SK-N-SH (cell line): ENCODE measurements at regions not wholly inside any gene's neighbourhood (a gene's known extent, or its start where the extent isn't known, plus 50 kb on each side); places are given as distances from the start of the nearest gene placed in this dataset.

ENCODE experiments used
- CHD2 ChIP-seq: fragments of 150-350 bp; IDR thresholded peaks from 2 replicates; pipeline ENCODE4 v1.6.1; 2018; ENCODE audit warnings: low read length; ENCODE audit not compliant: partially characterized antibody
- EP300 ChIP-seq, 2 experiments: IDR thresholded peaks; 2 replicates each; pipeline versions ENCODE4 v1.4.0 to v1.6.1; 2012; ENCODE audit warnings: borderline replicate concordance in 1 of 2, low read depth in 1 of 2, low read length in 1 of 2
- GABPA ChIP-seq: IDR thresholded peaks from 2 replicates; pipeline ENCODE4 v1.4.0; 2012; ENCODE audit warnings: low read depth, mild to moderate bottlenecking
- NFIC ChIP-seq: IDR thresholded peaks from 2 replicates; pipeline ENCODE4 v1.4.0; 2012; ENCODE audit warnings: borderline replicate concordance
- POLR2AphosphoS5 ChIP-seq: IDR thresholded peaks from 2 replicates; pipeline ENCODE4 v1.6.1; 2012; ENCODE audit warnings: low read depth, low read length
- RCOR1 ChIP-seq: fragments of 150-350 bp; IDR thresholded peaks from 2 replicates; pipeline ENCODE4 v1.6.1; 2017; ENCODE audit warnings: antibody characterized with exemption, low read length
- TAF1 ChIP-seq: IDR thresholded peaks from 2 replicates; pipeline ENCODE4 v1.6.1; 2012; ENCODE audit warnings: low read depth, mild to moderate bottlenecking, low read length, moderate library complexity, borderline replicate concordance
- YY1 ChIP-seq: IDR thresholded peaks from 2 replicates; pipeline ENCODE4 v1.4.0; 2012; ENCODE audit warnings: low read depth, mild to moderate bottlenecking
- TF ChIP-seq, protein P1 (sequence below): fragments of 200-600 bp; sonication (generic); IDR thresholded peaks from 2 replicates; pipeline ENCODE4 v1.6.1; 2017; ENCODE audit warnings: antibody characterized with exemption, mild to moderate bottlenecking, moderate library complexity
- TF ChIP-seq, protein P2 (sequence below): fragments of 150-350 bp; IDR thresholded peaks from 2 replicates; pipeline ENCODE4 v1.6.1; 2017; ENCODE audit warnings: antibody characterized with exemption, low read length, low read depth, borderline replicate concordance

DNA sequence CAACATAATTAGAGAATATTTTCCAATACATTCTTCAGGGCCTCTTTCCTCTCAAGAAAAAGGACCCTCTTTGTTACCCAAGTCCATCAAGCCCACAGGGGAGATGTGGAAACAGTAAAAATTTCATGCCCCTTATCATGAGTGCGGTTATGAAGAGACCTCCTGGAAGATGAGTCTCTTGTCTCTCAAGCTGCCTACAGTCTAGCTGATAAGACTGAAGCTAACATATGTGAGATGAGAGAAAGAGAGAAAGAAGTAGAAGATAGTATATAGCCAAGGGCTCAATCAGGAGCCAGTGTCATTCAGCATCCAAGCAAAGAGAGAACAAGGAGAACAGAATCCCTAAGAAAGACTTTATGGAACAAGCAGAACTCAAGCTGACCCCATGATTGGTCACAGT lies 75.9 kb upstream of the CABCOCO1 start:
- TF ChIP-seq TAF1 (no peak), POLR2AphosphoS5 (no peak), EP300 (IDR thresholded peaks at IDR 0.05; ENCODE audit: borderline replicate concordance in 1 of 2, low read depth in 1 of 2, low read length in 1 of 2) (no peak), CHD2 (no peak), NFIC (no peak), GABPA (no peak), YY1 (no peak), RCOR1 (no peak)
- TF ChIP-seq, protein P1, sequence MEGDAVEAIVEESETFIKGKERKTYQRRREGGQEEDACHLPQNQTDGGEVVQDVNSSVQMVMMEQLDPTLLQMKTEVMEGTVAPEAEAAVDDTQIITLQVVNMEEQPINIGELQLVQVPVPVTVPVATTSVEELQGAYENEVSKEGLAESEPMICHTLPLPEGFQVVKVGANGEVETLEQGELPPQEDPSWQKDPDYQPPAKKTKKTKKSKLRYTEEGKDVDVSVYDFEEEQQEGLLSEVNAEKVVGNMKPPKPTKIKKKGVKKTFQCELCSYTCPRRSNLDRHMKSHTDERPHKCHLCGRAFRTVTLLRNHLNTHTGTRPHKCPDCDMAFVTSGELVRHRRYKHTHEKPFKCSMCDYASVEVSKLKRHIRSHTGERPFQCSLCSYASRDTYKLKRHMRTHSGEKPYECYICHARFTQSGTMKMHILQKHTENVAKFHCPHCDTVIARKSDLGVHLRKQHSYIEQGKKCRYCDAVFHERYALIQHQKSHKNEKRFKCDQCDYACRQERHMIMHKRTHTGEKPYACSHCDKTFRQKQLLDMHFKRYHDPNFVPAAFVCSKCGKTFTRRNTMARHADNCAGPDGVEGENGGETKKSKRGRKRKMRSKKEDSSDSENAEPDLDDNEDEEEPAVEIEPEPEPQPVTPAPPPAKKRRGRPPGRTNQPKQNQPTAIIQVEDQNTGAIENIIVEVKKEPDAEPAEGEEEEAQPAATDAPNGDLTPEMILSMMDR = no peak
- TF ChIP-seq, protein P2, sequence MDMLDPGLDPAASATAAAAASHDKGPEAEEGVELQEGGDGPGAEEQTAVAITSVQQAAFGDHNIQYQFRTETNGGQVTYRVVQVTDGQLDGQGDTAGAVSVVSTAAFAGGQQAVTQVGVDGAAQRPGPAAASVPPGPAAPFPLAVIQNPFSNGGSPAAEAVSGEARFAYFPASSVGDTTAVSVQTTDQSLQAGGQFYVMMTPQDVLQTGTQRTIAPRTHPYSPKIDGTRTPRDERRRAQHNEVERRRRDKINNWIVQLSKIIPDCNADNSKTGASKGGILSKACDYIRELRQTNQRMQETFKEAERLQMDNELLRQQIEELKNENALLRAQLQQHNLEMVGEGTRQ = no peak
